Stomach (tissue), 8 donors: ENCODE measurements at regions not wholly inside any gene's neighbourhood (a gene's known extent, or its start where the extent isn't known, plus 50 kb on each side); places are given as distances from the start of the nearest gene placed in this dataset.
"Not testable (repeated sequence)": the region's sequence is repeated elsewhere in the genome, so short reads cannot be mapped to it uniquely, and the experiment has no call there.

Experiments used
- DNase-seq, 2 donors: peaks; one replicate each; pipeline versions ENCODE4 v3.0.0 to v3.0.0-alpha.2; 2013 to 2019
- H3K27ac ChIP-seq, 5 donors: fragments of 200-600 bp in 4 of 5; sonication (generic) in 4 of 5; one replicate each; pipeline ENCODE4 v1.5.1; 2013 to 2019; ENCODE audit warnings: mild to moderate bottlenecking in 1 of 5, moderate library complexity in 1 of 5
- H3K27me3 ChIP-seq, 3 donors: fragments of 200-600 bp; sonication (generic); one replicate each; pipeline ENCODE4 v1.5.1; 2017 to 2019; ENCODE audit warnings: mixed run types in 1 of 3
- H3K36me3 ChIP-seq, 4 donors: fragments of 200-600 bp; sonication (generic); 1 replicate in 3 of 4; 2 replicates in 1 of 4; pipeline ENCODE4 v1.5.1; 2016 to 2019
- H3K4me1 ChIP-seq, 4 donors: fragments of 200-600 bp; sonication (generic); one replicate each; pipeline ENCODE4 v1.5.1; 2016 to 2019
- H3K4me3 ChIP-seq, 4 donors: fragments of 200-600 bp; sonication (generic) in 3 of 4; one replicate each; pipeline ENCODE4 v1.5.1; 2016 to 2019; ENCODE audit warnings: mild to moderate bottlenecking in 1 of 4
- H3K9me3 ChIP-seq, 4 donors: fragments of 200-600 bp; sonication (generic); one replicate each; pipeline ENCODE4 v1.5.1; 2016 to 2019
- CTCF ChIP-seq, 7 experiments: fragments of 450-650 bp in 4 of 7; fragments of 200-600 bp in 3 of 7; sonication (generic) in 3 of 7; IDR thresholded peaks; one replicate each; pipeline ENCODE4 v1.5.1; 2016 to 2019; ENCODE audit warnings: antibody characterized with exemption in 7 of 7, control low read depth in 2 of 7, mild to moderate bottlenecking in 1 of 7
- EP300 ChIP-seq: sonication (generic); formaldehyde crosslinking; IDR thresholded peaks from one replicate; pipeline ENCODE4 v1.6.1; 2017; ENCODE audit warnings: antibody characterized with exemption
- POLR2A ChIP-seq, 4 donors: fragments of 450-650 bp; IDR thresholded peaks; one replicate each; pipeline ENCODE4 v1.6.1; 2016; ENCODE audit warnings: antibody characterized with exemption in 4 of 4, control low read depth in 2 of 4, mild to moderate bottlenecking in 1 of 4, moderate library complexity in 1 of 4
- POLR2AphosphoS5 ChIP-seq, 3 donors: sonication (generic); formaldehyde crosslinking; IDR thresholded peaks; one replicate each; pipeline ENCODE4 v1.6.1; 2016; ENCODE audit warnings: antibody characterized with exemption in 3 of 3
- WGBS, 5 donors: extraction: QIAGEN DNeasy Blood & Tissue Kit in 3 of 5; methylation state at CpG; one replicate each; pipeline versions ENCODE4 v1.1.5 to v1.1.7; 2013 to 2018; 5-methylcytosine and 5-hydroxymethylcytosine counted together
- intact Hi-C: fragments of 100-400 bp; cut with DNase I; formaldehyde crosslinking; loops from one replicate; pipeline ENCODE4 v1.15.1; 2023; ENCODE audit warnings: low total_unique reads
- donor health status: healthy with polysubstance abuse.
- donor health status: Bipolar disorder and iron deficiency.
- donor health status: healthy.

- 0 to 46% (median 24%) methylated on average over 1 to 3 of the region's 3 CpGs; no CpG with 5 or more reads in 1 of the 5 donors for WGBS, 5 donors
- H3K4me1 ChIP-seq, H3K27me3 ChIP-seq, H3K4me3 ChIP-seq, H3K36me3 ChIP-seq, intact Hi-C loops, DNase-seq, H3K27ac ChIP-seq: not testable (repeated sequence)
- H3K9me3 ChIP-seq: peaks cover 0 to 40% (median 0%) of the 10 kb centered on the region in 4 donors
Measured at GRCh38 chrY:10958122-10958521, 1430.4 kb downstream of the TSPY10 start.

- Histone ChIP-seq H3K9me3 (peaks cover 0 to 39% (median 0%) of the 10 kb centered on the region in 4 donors), H3K27me3 (no peaks in the 10 kb centered on the region), H3K27ac (no peak overlapping the region), H3K36me3 (no peaks in the 10 kb centered on the region), H3K4me3 (no peak overlapping the region), H3K4me1 (no peaks in the 10 kb centered on the region)
- intact Hi-C loops: no loop called here
- WGBS, 5 donors: 19 to 89% (median 42%) methylated on average over 8 to 10 of the region's 10 CpGs; no CpG with 5 or more reads in 1 of the 5 donors
- DNase-seq: peak in 1 of 2 donors; percentile 25
- no peak for TF ChIP-seq POLR2A (IDR thresholded peaks at IDR 0.05)
- no peak for TF ChIP-seq EP300
- TF ChIP-seq POLR2AphosphoS5 (IDR thresholded peaks at IDR 0.05): no peak
- TF ChIP-seq CTCF (IDR thresholded peaks at IDR 0.05): no peak
Measured at GRCh38 chrY:10973422-10973821, 1445.7 kb downstream of the TSPY10 start.

GRCh38 chrY:10986655-10987054 lies 1459.0 kb downstream of the TSPY10 start:
- Histone ChIP-seq H3K27ac (no peak overlapping the region), H3K4me1 (no peaks in the 10 kb centered on the region), H3K36me3 (no peaks in the 10 kb centered on the region), H3K9me3 (peaks cover 0 to 27% (median 0%) of the 10 kb centered on the region in 4 donors), H3K4me3 (no peak overlapping the region), H3K27me3 (no peaks in the 10 kb centered on the region)
- DNase-seq: no peak
- whole genome bisulfite sequencing, 5 donors: 13 to 69% (median 48%) methylated on average over 1 to 2 of the region's 2 CpGs; no CpG with 5 or more reads in 1 of the 5 donors
- TF ChIP-seq CTCF (IDR thresholded peaks at IDR 0.05) (no peak), EP300 (no peak), POLR2A (IDR thresholded peaks at IDR 0.05) (no peak), POLR2AphosphoS5 (IDR thresholded peaks at IDR 0.05) (no peak)
- intact Hi-C loops: no loop called here

GRCh38 chrY:10987626-10988025 lies 1459.9 kb downstream of the TSPY10 start:
- Histone ChIP-seq H3K27ac (no peak overlapping the region), H3K4me1 (no peaks in the 10 kb centered on the region), H3K9me3 (peaks cover 0 to 24% (median 0%) of the 10 kb centered on the region in 4 donors), H3K27me3 (no peaks in the 10 kb centered on the region), H3K4me3 (no peak overlapping the region), H3K36me3 (no peaks in the 10 kb centered on the region)
- 13 to 23% methylated on average over 1 of the region's 1 CpG; no CpG with 5 or more reads in 3 of the 5 donors for WGBS, 5 donors
- intact Hi-C loops: no loop called here
- DNase-seq: no peak
- TF ChIP-seq CTCF (IDR thresholded peaks at IDR 0.05) (no peak), EP300 (no peak), POLR2A (IDR thresholded peaks at IDR 0.05) (no peak), POLR2AphosphoS5 (IDR thresholded peaks at IDR 0.05) (no peak)

GRCh38 chrY:10993955-10994354 lies 1466.3 kb downstream of the TSPY10 start:
- intact Hi-C loops: no loop called here
- H3K4me1 ChIP-seq: no peaks in the 10 kb centered on the region
- no peaks in the 10 kb centered on the region for H3K36me3 ChIP-seq
- 0 to 51% (median 40%) methylated on average over 1 to 2 of the region's 2 CpGs; no CpG with 5 or more reads in 1 of the 5 donors for WGBS, 5 donors
- peaks cover 0 to 32% (median 0%) of the 10 kb centered on the region in 4 donors for H3K9me3 ChIP-seq
- no peak for DNase-seq
- H3K4me3 ChIP-seq: no peak overlapping the region
- H3K27ac ChIP-seq: no peak overlapping the region
- TF ChIP-seq CTCF (IDR thresholded peaks at IDR 0.05): no peak
- no peak for TF ChIP-seq POLR2AphosphoS5 (IDR thresholded peaks at IDR 0.05)
- TF ChIP-seq EP300: no peak
- TF ChIP-seq POLR2A (IDR thresholded peaks at IDR 0.05): no peak
- no peaks in the 10 kb centered on the region for H3K27me3 ChIP-seq

- peaks cover 0 to 37% (median 0%) of the 10 kb centered on the region in 4 donors for H3K9me3 ChIP-seq
- H3K4me1 ChIP-seq, H3K27me3 ChIP-seq, H3K4me3 ChIP-seq, H3K27ac ChIP-seq, DNase-seq, H3K36me3 ChIP-seq, intact Hi-C loops: not testable (repeated sequence)
- WGBS, 5 donors: 25 to 51% (median 44%) methylated on average over 3 to 5 of the region's 5 CpGs; no CpG with 5 or more reads in 1 of the 5 donors
Measured at GRCh38 chrY:10999715-11000114, 1472.0 kb downstream of the TSPY10 start.

GRCh38 chrY:11014229-11014628 lies 1486.5 kb downstream of the TSPY10 start:
- intact Hi-C loops: not testable (repeated sequence)

More at GRCh38 chrY:11014229-11014628, 1486.5 kb downstream of the TSPY10 start:
- 33 to 43% (median 43%) methylated on average over 3 of the region's 3 CpGs; no CpG with 5 or more reads in 2 of the 5 donors for WGBS, 5 donors
- not testable (repeated sequence) for H3K4me3 ChIP-seq, H3K27ac ChIP-seq, H3K27me3 ChIP-seq, H3K36me3 ChIP-seq, DNase-seq, H3K4me1 ChIP-seq
- peaks cover 0 to 24% (median 0%) of the 10 kb centered on the region in 4 donors for H3K9me3 ChIP-seq
